ENCODE measurements at regions not wholly inside any gene's neighbourhood (a gene's known extent, or its start where the extent isn't known, plus 50 kb on each side); places are given as distances from the start of the nearest gene placed in this dataset.

- TF ChIP-seq CTCF (IDR thresholded peaks at IDR 0.05; ENCODE audit: low read depth, low read length, poor library complexity, severe bottlenecking) (no peak), EZH2phosphoT487 (IDR thresholded peaks at IDR 0.05; ENCODE audit: borderline replicate concordance, low read length) (no peak)
These were observed 73.8 kb downstream of the SLC25A46 start for GRCh38 chr5:110812639-110813038.
